ENCODE measurements at regions not wholly inside any gene's neighbourhood (a gene's known extent, or its start where the extent isn't known, plus 50 kb on each side); places are given as distances from the start of the nearest gene placed in this dataset.

GRCh38 chr4:169810325-169811323 is 52.9 kb upstream of the HPF1 start:
- Histone ChIP-seq H3K4me3 (ENCODE audit: low read depth, low read length) (no peak overlapping the region), H3K4me1 (ENCODE audit: control insufficient read depth, insufficient read depth, low read length) (no peaks in the 10 kb centered on the region), H3K36me3 (ENCODE audit: control insufficient read depth in 2 of 2, insufficient read depth in 1 of 2, low read length in 2 of 2) (no peaks in the 10 kb centered on the region), H3K9me3 (ENCODE audit: control insufficient read depth, insufficient read depth, low read depth, low read length) (no peaks in the 10 kb centered on the region), H3K27ac (ENCODE audit: extremely low read depth, low read depth, low read length) (no peak overlapping the region)
- TF ChIP-seq ZNF518A (tag by site-specific recombination; conservative IDR thresholded peaks at IDR 0.05; ENCODE audit: low read depth) (no peak), ZNF704 (tag by site-specific recombination; IDR thresholded peaks at IDR 0.05) (no peak), YY1 (tag by site-specific recombination; IDR thresholded peaks at IDR 0.05) (no peak), ZNF654 (tag by site-specific recombination; IDR thresholded peaks at IDR 0.05; ENCODE audit: low read depth) (peak; percentile 67), OSR2 (tag by site-specific recombination; IDR thresholded peaks at IDR 0.05) (no peak), ZNF621 (tag by site-specific recombination; IDR thresholded peaks at IDR 0.05) (no peak), ZNF350 (tag by site-specific recombination; IDR thresholded peaks at IDR 0.05) (no peak)
- POLR2A ChIA-PET = interaction anchor here (1.0 kb wide), 1 partner anchor 216 kb away, joined by 4 read pairs; the partner anchor contains the start of gene MFAP3L
- CTCF ChIA-PET = interaction anchor here (0.5 to 3.0 kb wide), 31 partner anchors 9 to 1656 kb away, joined by 3 to 23 read pairs (median 4); partner anchors contain the start of genes AADAT, MFAP3L and NEK1

GRCh38 chr4:169807934-169808509 is 50.3 kb upstream of the HPF1 start:
- no peaks in the 10 kb centered on the region for H3K9me3 ChIP-seq (ENCODE audit: control insufficient read depth, insufficient read depth, low read depth, low read length)
- no peaks in the 10 kb centered on the region for H3K36me3 ChIP-seq (ENCODE audit: control insufficient read depth in 2 of 2, insufficient read depth in 1 of 2, low read length in 2 of 2)
- CTCF ChIA-PET = interaction anchor here (0.6 to 3.0 kb wide), 2 partner anchors 240 to 345 kb away, joined by 4 to 23 read pairs; no protein-coding TSS in a partner anchor
- H3K4me3 ChIP-seq (ENCODE audit: low read depth, low read length) = no peak overlapping the region
- H3K27ac ChIP-seq (ENCODE audit: extremely low read depth, low read depth, low read length) = no peak overlapping the region
- POLR2A ChIA-PET = no interaction called here
- H3K4me1 ChIP-seq (ENCODE audit: control insufficient read depth, insufficient read depth, low read length) = no peaks in the 10 kb centered on the region
- no peak for TF ChIP-seq ZNF549 (tag by site-specific recombination; IDR thresholded peaks at IDR 0.05)
- TF ChIP-seq ZNF548 (tag by site-specific recombination; IDR thresholded peaks at IDR 0.05) = no peak
- TF ChIP-seq ZSCAN30 (tag by site-specific recombination; IDR thresholded peaks at IDR 0.05) = no peak
- no peak for TF ChIP-seq GLIS2 (tag by site-specific recombination; IDR thresholded peaks at IDR 0.05)
- no peak for TF ChIP-seq ZNF404 (tag by site-specific recombination; IDR thresholded peaks at IDR 0.05)
- no peak for TF ChIP-seq ZNF350 (tag by site-specific recombination; IDR thresholded peaks at IDR 0.05)
- TF ChIP-seq ZNF530 (tag by site-specific recombination; IDR thresholded peaks at IDR 0.05; ENCODE audit: low read depth) = no peak
- no peak for TF ChIP-seq ZIC2 (tag by site-specific recombination; IDR thresholded peaks at IDR 0.05)
- TF ChIP-seq ZNF114 (tag by site-specific recombination; IDR thresholded peaks at IDR 0.05) = no peak
- no peak for TF ChIP-seq ZNF175 (tag by site-specific recombination; IDR thresholded peaks at IDR 0.05)
- no peak for TF ChIP-seq ZNF830 (tag by site-specific recombination; IDR thresholded peaks at IDR 0.05; ENCODE audit: low read depth)
- TF ChIP-seq KLF17 (tag by site-specific recombination; IDR thresholded peaks at IDR 0.05) = no peak
- TF ChIP-seq OVOL3 (tag by site-specific recombination; IDR thresholded peaks at IDR 0.05) = no peak
